ENCODE measurements at regions not wholly inside any gene's neighbourhood (a gene's known extent, or its start where the extent isn't known, plus 50 kb on each side); places are given as distances from the start of the nearest gene placed in this dataset.

- no peak for TF ChIP-seq CTCF (IDR thresholded peaks at IDR 0.05)
- no peak for TF ChIP-seq POLR2A (IDR thresholded peaks at IDR 0.05)
- TF ChIP-seq POLR2AphosphoS5 (IDR thresholded peaks at IDR 0.05), result peak; percentile 75
- no peak for TF ChIP-seq EP300 (IDR thresholded peaks at IDR 0.05)
Measured at GRCh38 chr14:96146131-96146771, 58.4 kb upstream of the BDKRB2 start.

Measured in gastroesophageal sphincter (tissue), 3 donors.